ENCODE measurements at regions not wholly inside any gene's neighbourhood (a gene's known extent, or its start where the extent isn't known, plus 50 kb on each side); places are given as distances from the start of the nearest gene placed in this dataset.

DNA sequence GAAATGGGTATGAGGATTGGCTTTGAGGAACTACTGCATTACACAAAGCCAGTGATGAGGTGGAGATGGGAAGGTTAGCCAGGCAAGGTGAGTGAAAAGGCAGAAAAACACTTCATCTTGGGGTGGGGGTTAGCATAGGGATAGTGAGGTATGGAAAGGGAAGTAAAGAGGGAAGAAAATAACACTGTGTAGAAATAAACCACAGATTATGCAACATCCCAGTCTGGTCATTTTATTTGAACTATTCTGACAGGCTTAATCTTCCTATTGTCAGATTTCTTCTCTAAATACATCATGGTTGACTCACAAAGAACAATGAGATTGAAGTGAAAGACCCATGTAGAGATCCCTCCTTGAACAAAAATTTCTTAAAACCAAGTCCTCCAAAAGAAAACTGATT lies 640.2 kb downstream of the PTPRC start:
- TF ChIP-seq, protein P1, sequence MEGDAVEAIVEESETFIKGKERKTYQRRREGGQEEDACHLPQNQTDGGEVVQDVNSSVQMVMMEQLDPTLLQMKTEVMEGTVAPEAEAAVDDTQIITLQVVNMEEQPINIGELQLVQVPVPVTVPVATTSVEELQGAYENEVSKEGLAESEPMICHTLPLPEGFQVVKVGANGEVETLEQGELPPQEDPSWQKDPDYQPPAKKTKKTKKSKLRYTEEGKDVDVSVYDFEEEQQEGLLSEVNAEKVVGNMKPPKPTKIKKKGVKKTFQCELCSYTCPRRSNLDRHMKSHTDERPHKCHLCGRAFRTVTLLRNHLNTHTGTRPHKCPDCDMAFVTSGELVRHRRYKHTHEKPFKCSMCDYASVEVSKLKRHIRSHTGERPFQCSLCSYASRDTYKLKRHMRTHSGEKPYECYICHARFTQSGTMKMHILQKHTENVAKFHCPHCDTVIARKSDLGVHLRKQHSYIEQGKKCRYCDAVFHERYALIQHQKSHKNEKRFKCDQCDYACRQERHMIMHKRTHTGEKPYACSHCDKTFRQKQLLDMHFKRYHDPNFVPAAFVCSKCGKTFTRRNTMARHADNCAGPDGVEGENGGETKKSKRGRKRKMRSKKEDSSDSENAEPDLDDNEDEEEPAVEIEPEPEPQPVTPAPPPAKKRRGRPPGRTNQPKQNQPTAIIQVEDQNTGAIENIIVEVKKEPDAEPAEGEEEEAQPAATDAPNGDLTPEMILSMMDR (IDR thresholded peaks at IDR 0.05; ENCODE audit: insufficient read depth, low read depth, low read length) = no peak
- no peak for TF ChIP-seq EZH2 (IDR thresholded peaks at IDR 0.05; ENCODE audit: insufficient read depth, low read length)

Data from astrocyte (in vitro differentiated cells and primary cell).